SU-DHL-6 (cell line): ENCODE measurements at regions not wholly inside any gene's neighbourhood (a gene's known extent, or its start where the extent isn't known, plus 50 kb on each side); places are given as distances from the start of the nearest gene placed in this dataset.

ENCODE experiments used
- EZH2phosphoT487 ChIP-seq: fragments of 200-600 bp; sonication (generic), shearing (Covaris generic); conservative IDR thresholded peaks from 2 replicates; pipeline ENCODE4 v1.6.1; 2018; ENCODE audit warnings: mild to moderate bottlenecking, antibody characterized with exemption, low read length, moderate library complexity, mixed read lengths
- TF ChIP-seq, protein P1 (sequence below): fragments of 200-600 bp; sonication (generic); IDR thresholded peaks from one replicate; pipeline ENCODE4 v1.5.1; 2017; ENCODE audit warnings: antibody characterized with exemption, mild to moderate bottlenecking, low read length, moderate library complexity; ENCODE audit not compliant: insufficient read depth, poor library complexity, severe bottlenecking

DNA sequence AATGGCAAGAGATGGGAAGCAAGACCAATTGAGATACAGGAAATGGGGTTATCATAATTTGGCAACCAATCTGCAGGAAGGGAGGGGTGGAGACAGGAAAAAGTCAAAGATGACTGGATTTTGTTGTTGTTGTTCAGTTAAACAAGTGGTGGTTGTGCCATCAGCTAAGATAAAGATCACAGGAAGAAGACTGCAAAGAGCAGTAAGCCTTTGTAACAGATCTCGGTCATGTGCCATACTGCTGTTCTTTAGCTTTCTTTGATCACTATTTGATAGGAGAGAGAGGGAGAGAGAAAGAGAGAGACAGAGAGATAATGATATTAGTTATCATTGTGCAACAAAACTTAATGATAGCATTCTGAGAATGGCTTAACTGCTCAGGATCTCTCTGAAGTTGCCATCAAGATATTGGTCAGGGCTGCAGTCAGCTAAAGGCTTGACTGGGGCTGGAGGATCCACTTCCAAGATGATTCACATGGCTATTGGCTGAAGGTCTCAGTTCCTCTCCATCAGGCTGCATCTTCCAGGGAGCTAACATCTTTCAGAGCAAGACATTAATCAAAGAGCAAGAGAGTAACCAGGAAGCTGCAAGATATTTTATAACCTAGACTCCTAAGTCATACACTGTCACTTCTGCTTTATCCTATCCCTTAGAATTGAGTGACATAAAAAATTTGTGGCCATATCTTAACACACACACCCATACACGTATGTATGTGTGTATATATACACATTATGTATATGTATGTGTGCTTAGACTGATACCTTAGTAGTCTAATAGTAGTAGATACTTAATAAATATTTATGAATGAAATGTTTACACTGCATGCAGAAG, 405.0 kb downstream of the SHISA9 start:
- TF ChIP-seq, protein P1, sequence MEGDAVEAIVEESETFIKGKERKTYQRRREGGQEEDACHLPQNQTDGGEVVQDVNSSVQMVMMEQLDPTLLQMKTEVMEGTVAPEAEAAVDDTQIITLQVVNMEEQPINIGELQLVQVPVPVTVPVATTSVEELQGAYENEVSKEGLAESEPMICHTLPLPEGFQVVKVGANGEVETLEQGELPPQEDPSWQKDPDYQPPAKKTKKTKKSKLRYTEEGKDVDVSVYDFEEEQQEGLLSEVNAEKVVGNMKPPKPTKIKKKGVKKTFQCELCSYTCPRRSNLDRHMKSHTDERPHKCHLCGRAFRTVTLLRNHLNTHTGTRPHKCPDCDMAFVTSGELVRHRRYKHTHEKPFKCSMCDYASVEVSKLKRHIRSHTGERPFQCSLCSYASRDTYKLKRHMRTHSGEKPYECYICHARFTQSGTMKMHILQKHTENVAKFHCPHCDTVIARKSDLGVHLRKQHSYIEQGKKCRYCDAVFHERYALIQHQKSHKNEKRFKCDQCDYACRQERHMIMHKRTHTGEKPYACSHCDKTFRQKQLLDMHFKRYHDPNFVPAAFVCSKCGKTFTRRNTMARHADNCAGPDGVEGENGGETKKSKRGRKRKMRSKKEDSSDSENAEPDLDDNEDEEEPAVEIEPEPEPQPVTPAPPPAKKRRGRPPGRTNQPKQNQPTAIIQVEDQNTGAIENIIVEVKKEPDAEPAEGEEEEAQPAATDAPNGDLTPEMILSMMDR = no peak
- TF ChIP-seq EZH2phosphoT487 = no peak
